ENCODE measurements at regions not wholly inside any gene's neighbourhood (a gene's known extent, or its start where the extent isn't known, plus 50 kb on each side); places are given as distances from the start of the nearest gene placed in this dataset.

- H3K4me3 Mint-ChIP-seq: no peak overlapping the region
- Histone ChIP-seq H3K9me3 (ENCODE audit: control insufficient read depth, insufficient read depth, low read length) (no peaks in the 10 kb centered on the region), H3K27ac (ENCODE audit: low read length) (no peak overlapping the region), H3K4me1 (ENCODE audit: control insufficient read depth, insufficient read depth, low read length) (peaks cover 4% of the 10 kb centered on the region), H3K4me3 (ENCODE audit: low read length) (no peak overlapping the region), H3K27me3 (ENCODE audit: control insufficient read depth, insufficient read depth, low read length) (no peaks in the 10 kb centered on the region), H3K36me3 (ENCODE audit: control insufficient read depth, insufficient read depth, low read length) (no peaks in the 10 kb centered on the region)
- TF ChIP-seq, protein P1, sequence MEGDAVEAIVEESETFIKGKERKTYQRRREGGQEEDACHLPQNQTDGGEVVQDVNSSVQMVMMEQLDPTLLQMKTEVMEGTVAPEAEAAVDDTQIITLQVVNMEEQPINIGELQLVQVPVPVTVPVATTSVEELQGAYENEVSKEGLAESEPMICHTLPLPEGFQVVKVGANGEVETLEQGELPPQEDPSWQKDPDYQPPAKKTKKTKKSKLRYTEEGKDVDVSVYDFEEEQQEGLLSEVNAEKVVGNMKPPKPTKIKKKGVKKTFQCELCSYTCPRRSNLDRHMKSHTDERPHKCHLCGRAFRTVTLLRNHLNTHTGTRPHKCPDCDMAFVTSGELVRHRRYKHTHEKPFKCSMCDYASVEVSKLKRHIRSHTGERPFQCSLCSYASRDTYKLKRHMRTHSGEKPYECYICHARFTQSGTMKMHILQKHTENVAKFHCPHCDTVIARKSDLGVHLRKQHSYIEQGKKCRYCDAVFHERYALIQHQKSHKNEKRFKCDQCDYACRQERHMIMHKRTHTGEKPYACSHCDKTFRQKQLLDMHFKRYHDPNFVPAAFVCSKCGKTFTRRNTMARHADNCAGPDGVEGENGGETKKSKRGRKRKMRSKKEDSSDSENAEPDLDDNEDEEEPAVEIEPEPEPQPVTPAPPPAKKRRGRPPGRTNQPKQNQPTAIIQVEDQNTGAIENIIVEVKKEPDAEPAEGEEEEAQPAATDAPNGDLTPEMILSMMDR (IDR thresholded peaks at IDR 0.05): no peak
- H3K27me3 Mint-ChIP-seq (ENCODE audit: low read depth in 2 of 2): peaks cover 6 to 17% of the 10 kb centered on the region in 2 donors
- H3K4me1 Mint-ChIP-seq: peaks cover 8 to 23% of the 10 kb centered on the region in 2 donors
- intact Hi-C loops (cut with micrococcal nuclease): loop anchor here (2.0 kb wide), 1 partner anchor 65 kb away; no protein-coding TSS in a partner anchor
- H3K36me3 Mint-ChIP-seq: no peaks in the 10 kb centered on the region
- 80% methylated on average over 6 of the region's 6 CpGs for WGBS (ENCODE audit: insufficient coverage)
- DNase-seq (no peak), ATAC-seq (no peak)
- H3K27ac Mint-ChIP-seq: no peak overlapping the region
- no peaks in the 10 kb centered on the region for H3K9me3 Mint-ChIP-seq
These were observed 176.9 kb upstream of the GGTLC1 start for GRCh38 chr20:24165301-24166122.

- peaks cover 9% of the 10 kb centered on the region for H3K4me1 ChIP-seq (ENCODE audit: control insufficient read depth, insufficient read depth, low read length)
- peak in 2 of 3 donors; percentile 58 to 72 for ATAC-seq
- Mint-ChIP-seq H3K36me3 (no peaks in the 10 kb centered on the region), H3K27me3 (ENCODE audit: low read depth in 2 of 2) (peaks cover 3 to 7% of the 10 kb centered on the region in 2 donors), H3K4me3 (no peak overlapping the region), H3K27ac (no peak overlapping the region), H3K9me3 (no peaks in the 10 kb centered on the region), H3K4me1 (peaks cover 11 to 26% of the 10 kb centered on the region in 2 donors)
- H3K4me3 ChIP-seq (ENCODE audit: low read length): no peak overlapping the region
- WGBS (ENCODE audit: insufficient coverage): 59% methylated on average over 4 of the region's 5 CpGs
- no peaks in the 10 kb centered on the region for H3K9me3 ChIP-seq (ENCODE audit: control insufficient read depth, insufficient read depth, low read length)
- TF ChIP-seq, protein P1 (IDR thresholded peaks at IDR 0.05): peak; percentile 82
- H3K36me3 ChIP-seq (ENCODE audit: control insufficient read depth, insufficient read depth, low read length): no peaks in the 10 kb centered on the region
- H3K27me3 ChIP-seq (ENCODE audit: control insufficient read depth, insufficient read depth, low read length): no peaks in the 10 kb centered on the region
- DNase-seq: peak; percentile 44 to 58
- H3K27ac ChIP-seq (ENCODE audit: low read length): no peak overlapping the region
- intact Hi-C loops (cut with micrococcal nuclease): loop anchor here (1.0 to 2.0 kb wide), 3 partner anchors 64 to 275 kb away; no protein-coding TSS in a partner anchor
These were observed 175.8 kb upstream of the GGTLC1 start for GRCh38 chr20:24164360-24164759.

DNA sequence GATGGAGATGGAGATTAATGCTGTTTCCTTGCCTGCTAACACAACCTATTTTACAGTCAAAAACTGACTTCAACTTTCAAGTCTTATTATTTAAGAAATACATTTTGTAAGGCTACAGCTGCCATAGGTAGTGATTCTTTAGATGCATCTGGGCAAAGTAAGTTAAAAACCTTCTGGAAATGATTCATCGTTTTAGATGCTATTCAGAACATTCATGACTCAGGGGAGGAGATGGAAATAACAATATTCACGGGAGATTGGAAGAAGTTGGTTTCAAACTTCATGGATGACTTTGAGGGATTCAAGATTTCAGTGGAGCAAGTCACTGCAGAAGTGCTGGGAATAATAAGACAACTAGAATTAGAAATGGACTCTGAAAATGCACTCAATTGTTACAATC lies 174.9 kb upstream of the GGTLC1 start:
- H3K36me3 Mint-ChIP-seq: no peaks in the 10 kb centered on the region
- 85% methylated on average over 2 of the region's 2 CpGs for WGBS (ENCODE audit: insufficient coverage)
- intact Hi-C loops (cut with micrococcal nuclease): no loop called here

More for the DNA sequence above, 174.9 kb upstream of the GGTLC1 start:
- H3K9me3 Mint-ChIP-seq: no peaks in the 10 kb centered on the region
- no peak overlapping the region for H3K4me3 ChIP-seq (ENCODE audit: low read length)
- no peaks in the 10 kb centered on the region for H3K36me3 ChIP-seq (ENCODE audit: control insufficient read depth, insufficient read depth, low read length)
- H3K27me3 Mint-ChIP-seq (ENCODE audit: low read depth in 2 of 2): peaks cover 3 to 7% of the 10 kb centered on the region in 2 donors
- H3K4me1 Mint-ChIP-seq: peaks cover 16 to 34% of the 10 kb centered on the region in 2 donors
- TF ChIP-seq, protein P1 (IDR thresholded peaks at IDR 0.05): no peak
- H3K9me3 ChIP-seq (ENCODE audit: control insufficient read depth, insufficient read depth, low read length): no peaks in the 10 kb centered on the region
- no peak overlapping the region for H3K4me3 Mint-ChIP-seq
- H3K4me1 ChIP-seq (ENCODE audit: control insufficient read depth, insufficient read depth, low read length): peaks cover 9% of the 10 kb centered on the region
- no peak overlapping the region for H3K27ac Mint-ChIP-seq
- no peak for DNase-seq
- no peak for ATAC-seq
- no peaks in the 10 kb centered on the region for H3K27me3 ChIP-seq (ENCODE audit: control insufficient read depth, insufficient read depth, low read length)
- H3K27ac ChIP-seq (ENCODE audit: low read length): no peak overlapping the region
